Ascending aorta (tissue), 2 donors: ENCODE measurements at regions not wholly inside any gene's neighbourhood (a gene's known extent, or its start where the extent isn't known, plus 50 kb on each side); places are given as distances from the start of the nearest gene placed in this dataset.

Source experiments
- DNase-seq, 2 donors: peaks; one replicate each; pipeline ENCODE4 v3.0.0-alpha.2; 2019; ENCODE audit warnings: low spot score in 2 of 2
- H3K27ac ChIP-seq, 2 donors: fragments of 200-600 bp; sonication (generic); one replicate each; pipeline ENCODE4 v1.5.1; 2016 to 2017; ENCODE audit warnings: mild to moderate bottlenecking in 1 of 2
- H3K27me3 ChIP-seq: fragments of 200-600 bp; sonication (generic); one replicate; pipeline ENCODE4 v1.5.1; 2017
- H3K36me3 ChIP-seq, 2 donors: fragments of 200-600 bp; sonication (generic); one replicate each; pipeline ENCODE4 v1.5.1; 2016
- H3K4me1 ChIP-seq, 2 donors: fragments of 200-600 bp; sonication (generic); one replicate each; pipeline ENCODE4 v1.5.1; 2016 to 2017; ENCODE audit warnings: mild to moderate bottlenecking in 1 of 2
- H3K4me3 ChIP-seq, 2 donors: fragments of 200-600 bp; sonication (generic); one replicate each; pipeline ENCODE4 v1.5.1; 2016 to 2017; ENCODE audit warnings: mild to moderate bottlenecking in 1 of 2
- H3K9me3 ChIP-seq, 2 donors: fragments of 200-600 bp; sonication (generic); one replicate each; pipeline ENCODE4 v1.5.1; 2016
- intact Hi-C: fragments of 100-400 bp; cut with DNase I; formaldehyde crosslinking; loops from one replicate; pipeline ENCODE4 v1.15.1; 2023
- TF ChIP-seq, protein P1 (sequence below), 3 experiments: fragments of 200-600 bp in 2 of 3; fragments of 450-650 bp in 1 of 3; sonication (generic) in 2 of 3; IDR thresholded peaks; one replicate each; pipeline ENCODE4 v1.5.1; 2016 to 2019; ENCODE audit warnings: antibody characterized with exemption in 3 of 3, mild to moderate bottlenecking in 1 of 3, moderate library complexity in 1 of 3

DNA sequence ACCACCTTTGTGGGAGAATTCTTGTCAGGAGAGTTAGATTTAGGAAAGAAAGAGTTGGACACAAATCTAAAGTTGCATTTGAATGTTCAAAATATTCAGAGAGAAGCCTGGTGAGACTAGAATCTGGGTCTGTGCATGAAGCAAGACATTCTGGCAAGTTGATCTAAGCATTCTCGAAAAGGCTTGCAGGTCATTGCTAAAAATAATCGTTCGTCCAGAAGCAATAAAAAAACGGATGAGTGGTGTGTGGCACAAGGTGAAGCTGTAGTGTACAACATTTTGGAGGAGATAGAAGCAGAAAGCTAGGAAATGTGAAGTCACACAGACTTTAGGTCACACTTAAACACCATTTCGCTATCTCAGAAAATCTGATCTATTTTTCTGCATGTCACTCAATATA is 114.9 kb upstream of the IFNGR1 start:
- DNase-seq, result no peak
- H3K9me3 ChIP-seq, result no peaks in the 10 kb centered on the region
- H3K4me3 ChIP-seq, result no peak overlapping the region
- no peak overlapping the region for H3K27ac ChIP-seq
- intact Hi-C loops, result no loop called here
- TF ChIP-seq, protein P1, sequence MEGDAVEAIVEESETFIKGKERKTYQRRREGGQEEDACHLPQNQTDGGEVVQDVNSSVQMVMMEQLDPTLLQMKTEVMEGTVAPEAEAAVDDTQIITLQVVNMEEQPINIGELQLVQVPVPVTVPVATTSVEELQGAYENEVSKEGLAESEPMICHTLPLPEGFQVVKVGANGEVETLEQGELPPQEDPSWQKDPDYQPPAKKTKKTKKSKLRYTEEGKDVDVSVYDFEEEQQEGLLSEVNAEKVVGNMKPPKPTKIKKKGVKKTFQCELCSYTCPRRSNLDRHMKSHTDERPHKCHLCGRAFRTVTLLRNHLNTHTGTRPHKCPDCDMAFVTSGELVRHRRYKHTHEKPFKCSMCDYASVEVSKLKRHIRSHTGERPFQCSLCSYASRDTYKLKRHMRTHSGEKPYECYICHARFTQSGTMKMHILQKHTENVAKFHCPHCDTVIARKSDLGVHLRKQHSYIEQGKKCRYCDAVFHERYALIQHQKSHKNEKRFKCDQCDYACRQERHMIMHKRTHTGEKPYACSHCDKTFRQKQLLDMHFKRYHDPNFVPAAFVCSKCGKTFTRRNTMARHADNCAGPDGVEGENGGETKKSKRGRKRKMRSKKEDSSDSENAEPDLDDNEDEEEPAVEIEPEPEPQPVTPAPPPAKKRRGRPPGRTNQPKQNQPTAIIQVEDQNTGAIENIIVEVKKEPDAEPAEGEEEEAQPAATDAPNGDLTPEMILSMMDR (IDR thresholded peaks at IDR 0.05), result no peak
- no peaks in the 10 kb centered on the region for H3K36me3 ChIP-seq
- H3K4me1 ChIP-seq, result no peaks in the 10 kb centered on the region
- H3K27me3 ChIP-seq, result no peaks in the 10 kb centered on the region

- intact Hi-C loops, result no loop called here
- H3K36me3 ChIP-seq, result no peaks in the 10 kb centered on the region
- no peaks in the 10 kb centered on the region for H3K4me1 ChIP-seq
- no peaks in the 10 kb centered on the region for H3K27me3 ChIP-seq
- DNase-seq, result no peak
- TF ChIP-seq, protein P1 (IDR thresholded peaks at IDR 0.05), result no peak
- no peak overlapping the region for H3K4me3 ChIP-seq
- no peak overlapping the region for H3K27ac ChIP-seq
- no peaks in the 10 kb centered on the region for H3K9me3 ChIP-seq
Observed at GRCh38 chr6:137332637-137333280, 113.6 kb upstream of the IFNGR1 start.

DNA sequence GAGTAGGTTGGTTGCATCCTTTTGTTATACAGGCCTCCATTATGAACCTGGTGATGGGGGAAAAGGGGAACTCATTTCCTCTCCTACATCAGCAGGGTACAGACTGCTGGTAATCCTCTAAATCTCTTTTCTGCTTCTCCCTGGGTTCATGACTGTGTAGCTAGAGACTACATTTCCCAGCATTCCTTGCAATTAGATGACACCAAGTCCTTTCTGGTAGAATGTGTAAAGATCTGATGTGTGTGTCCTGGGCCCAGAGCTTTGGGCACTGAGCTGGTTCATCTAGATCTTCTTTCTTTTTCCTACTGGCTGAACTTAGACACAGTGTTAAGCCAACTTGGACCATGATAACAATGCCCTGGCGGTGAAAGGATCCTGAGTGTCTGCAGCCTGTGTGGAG is 104.7 kb upstream of the IFNGR1 start:
- Histone ChIP-seq H3K4me3 (no peak overlapping the region), H3K27ac (no peak overlapping the region), H3K27me3 (no peaks in the 10 kb centered on the region), H3K36me3 (no peaks in the 10 kb centered on the region), H3K9me3 (no peaks in the 10 kb centered on the region), H3K4me1 (no peaks in the 10 kb centered on the region)
- DNase-seq, result no peak
- TF ChIP-seq, protein P1 (IDR thresholded peaks at IDR 0.05), result no peak
- intact Hi-C loops, result no loop called here

DNA sequence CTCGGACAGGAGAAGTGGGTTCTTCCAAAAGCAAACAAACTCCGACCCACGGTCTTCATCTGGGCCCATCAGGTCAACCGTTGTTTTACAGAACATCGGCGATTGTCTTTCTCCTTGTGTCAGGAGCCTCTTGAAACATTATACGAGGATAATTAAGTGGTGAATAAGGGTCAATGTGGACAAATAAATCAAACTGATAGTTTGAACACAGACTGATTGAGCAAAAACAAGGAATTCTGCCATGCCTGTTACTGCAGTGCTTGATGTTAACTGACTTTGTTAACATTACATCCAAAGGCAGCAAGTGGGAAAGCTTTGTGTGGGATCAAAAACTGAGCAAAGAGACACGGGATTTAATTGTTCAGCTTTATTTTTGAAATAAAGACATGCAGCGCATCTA is 101.1 kb upstream of the IFNGR1 start:
- Histone ChIP-seq H3K4me1 (no peaks in the 10 kb centered on the region), H3K27ac (no peak overlapping the region), H3K9me3 (no peaks in the 10 kb centered on the region), H3K36me3 (no peaks in the 10 kb centered on the region), H3K4me3 (no peak overlapping the region), H3K27me3 (no peaks in the 10 kb centered on the region)
- intact Hi-C loops, result no loop called here
- no peak for DNase-seq
- TF ChIP-seq, protein P1 (IDR thresholded peaks at IDR 0.05), result no peak

DNA sequence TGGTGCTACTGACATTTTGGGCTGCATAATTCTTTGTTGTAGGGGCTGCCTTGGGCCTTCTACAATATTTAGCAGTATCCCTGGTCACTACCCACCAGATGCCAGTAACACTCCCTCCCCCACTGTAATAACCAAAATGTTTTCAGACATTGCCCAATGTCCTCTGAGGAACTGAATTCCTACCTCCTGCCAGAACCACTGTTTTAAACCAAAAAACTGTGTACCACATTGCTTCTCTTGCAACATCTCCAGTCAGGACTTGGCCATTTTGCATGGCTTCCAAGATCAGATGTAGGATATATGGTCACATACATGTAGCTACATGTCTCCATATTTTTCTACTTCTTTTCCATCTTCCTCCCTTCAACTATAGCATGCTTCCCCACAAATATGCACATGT is 97.4 kb upstream of the IFNGR1 start:
- Histone ChIP-seq H3K27me3 (no peaks in the 10 kb centered on the region), H3K27ac (no peak overlapping the region), H3K4me3 (no peak overlapping the region), H3K4me1 (no peaks in the 10 kb centered on the region), H3K36me3 (no peaks in the 10 kb centered on the region), H3K9me3 (no peaks in the 10 kb centered on the region)
- intact Hi-C loops, result loop anchor here (5.0 kb wide), 1 partner anchor 114 kb away; no protein-coding TSS in a partner anchor
- DNase-seq, result no peak
- TF ChIP-seq, protein P1 (IDR thresholded peaks at IDR 0.05), result no peak

DNA sequence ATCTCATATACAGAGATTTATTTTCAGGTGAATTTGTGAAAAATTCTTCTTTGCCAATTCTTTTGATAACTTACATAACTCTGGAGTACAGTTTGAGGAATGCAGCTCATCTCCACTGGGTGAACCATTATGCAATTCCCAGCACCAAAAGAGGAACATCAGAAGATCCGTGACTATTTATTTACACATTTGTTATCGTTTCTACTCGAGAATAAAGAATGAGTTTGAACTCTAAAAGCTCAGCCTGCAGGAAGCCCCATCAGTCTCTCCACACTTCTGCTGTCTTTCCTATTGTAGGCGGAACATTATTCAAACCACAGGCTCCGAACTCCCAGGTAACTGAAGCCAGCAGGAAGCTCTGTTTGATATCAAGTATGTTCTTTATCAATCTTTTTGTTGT is 95.9 kb upstream of the IFNGR1 start:
- no peaks in the 10 kb centered on the region for H3K36me3 ChIP-seq
- H3K9me3 ChIP-seq, result no peaks in the 10 kb centered on the region
- H3K27ac ChIP-seq, result no peak overlapping the region
- no peaks in the 10 kb centered on the region for H3K27me3 ChIP-seq
- no peak overlapping the region for H3K4me3 ChIP-seq
- TF ChIP-seq, protein P1 (IDR thresholded peaks at IDR 0.05), result no peak
- no peaks in the 10 kb centered on the region for H3K4me1 ChIP-seq
- DNase-seq, result no peak
- intact Hi-C loops, result loop anchor here (2.0 to 5.0 kb wide), 2 partner anchors 44 to 113 kb away; no protein-coding TSS in a partner anchor
